ENCODE measurements at regions not wholly inside any gene's neighbourhood (a gene's known extent, or its start where the extent isn't known, plus 50 kb on each side); places are given as distances from the start of the nearest gene placed in this dataset.

GRCh38 chr2:64748561-64748960 is 94.8 kb upstream of the SERTAD2 start:
- no peak for TF ChIP-seq POLR2A (IDR thresholded peaks at IDR 0.05)
- TF ChIP-seq, protein P1, sequence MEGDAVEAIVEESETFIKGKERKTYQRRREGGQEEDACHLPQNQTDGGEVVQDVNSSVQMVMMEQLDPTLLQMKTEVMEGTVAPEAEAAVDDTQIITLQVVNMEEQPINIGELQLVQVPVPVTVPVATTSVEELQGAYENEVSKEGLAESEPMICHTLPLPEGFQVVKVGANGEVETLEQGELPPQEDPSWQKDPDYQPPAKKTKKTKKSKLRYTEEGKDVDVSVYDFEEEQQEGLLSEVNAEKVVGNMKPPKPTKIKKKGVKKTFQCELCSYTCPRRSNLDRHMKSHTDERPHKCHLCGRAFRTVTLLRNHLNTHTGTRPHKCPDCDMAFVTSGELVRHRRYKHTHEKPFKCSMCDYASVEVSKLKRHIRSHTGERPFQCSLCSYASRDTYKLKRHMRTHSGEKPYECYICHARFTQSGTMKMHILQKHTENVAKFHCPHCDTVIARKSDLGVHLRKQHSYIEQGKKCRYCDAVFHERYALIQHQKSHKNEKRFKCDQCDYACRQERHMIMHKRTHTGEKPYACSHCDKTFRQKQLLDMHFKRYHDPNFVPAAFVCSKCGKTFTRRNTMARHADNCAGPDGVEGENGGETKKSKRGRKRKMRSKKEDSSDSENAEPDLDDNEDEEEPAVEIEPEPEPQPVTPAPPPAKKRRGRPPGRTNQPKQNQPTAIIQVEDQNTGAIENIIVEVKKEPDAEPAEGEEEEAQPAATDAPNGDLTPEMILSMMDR (IDR thresholded peaks at IDR 0.05), result no peak
- no peak overlapping the region for H3K4me3 ChIP-seq
- no peaks in the 10 kb centered on the region for H3K4me1 ChIP-seq
- no peaks in the 10 kb centered on the region for H3K27me3 ChIP-seq
- no peaks in the 10 kb centered on the region for H3K9me3 ChIP-seq
- peak overlapping the region; percentile 99 to 100 for H3K27ac ChIP-seq
- no peak for DNase-seq
- intact Hi-C loops (cut with DNase I; ENCODE audit: low total_unique reads), result no loop called here
- no peaks in the 10 kb centered on the region for H3K36me3 ChIP-seq

GRCh38 chr2:64749446-64749845 is 95.7 kb upstream of the SERTAD2 start:
- Histone ChIP-seq H3K27me3 (no peaks in the 10 kb centered on the region), H3K4me1 (no peaks in the 10 kb centered on the region), H3K9me3 (no peaks in the 10 kb centered on the region), H3K4me3 (peak overlapping the region; percentile 85 to 89), H3K36me3 (no peaks in the 10 kb centered on the region), H3K27ac (peak overlapping the region; percentile 99 to 100)
- no peak for DNase-seq
- TF ChIP-seq, protein P1 (IDR thresholded peaks at IDR 0.05), result no peak
- no peak for TF ChIP-seq POLR2A (IDR thresholded peaks at IDR 0.05)
- intact Hi-C loops (cut with DNase I; ENCODE audit: low total_unique reads), result no loop called here

- H3K4me1 ChIP-seq, result no peaks in the 10 kb centered on the region
- peak; percentile 55 to 76 for DNase-seq
- H3K36me3 ChIP-seq, result no peaks in the 10 kb centered on the region
- H3K27me3 ChIP-seq, result no peaks in the 10 kb centered on the region
- TF ChIP-seq, protein P1 (IDR thresholded peaks at IDR 0.05), result peak in 1 of 4 experiments; percentile 10
- no peak for TF ChIP-seq POLR2A (IDR thresholded peaks at IDR 0.05)
- H3K9me3 ChIP-seq, result no peaks in the 10 kb centered on the region
- intact Hi-C loops (cut with DNase I; ENCODE audit: low total_unique reads), result no loop called here
- H3K4me3 ChIP-seq, result peak overlapping the region; percentile 85 to 89
- H3K27ac ChIP-seq, result peak overlapping the region; percentile 99 to 100
These were observed 96.5 kb upstream of the SERTAD2 start for GRCh38 chr2:64750001-64750816.

- H3K36me3 ChIP-seq, result no peaks in the 10 kb centered on the region
- peak overlapping the region; percentile 85 to 89 for H3K4me3 ChIP-seq
- TF ChIP-seq, protein P1 (IDR thresholded peaks at IDR 0.05), result peak in 1 of 4 experiments; percentile 39
- TF ChIP-seq POLR2A (IDR thresholded peaks at IDR 0.05), result peak; percentile 98
- H3K9me3 ChIP-seq, result no peaks in the 10 kb centered on the region
- peak overlapping the region; percentile 99 to 100 for H3K27ac ChIP-seq
- H3K4me1 ChIP-seq, result no peaks in the 10 kb centered on the region
- intact Hi-C loops (cut with DNase I; ENCODE audit: low total_unique reads), result no loop called here
- peak; percentile 99 for DNase-seq
- H3K27me3 ChIP-seq, result no peaks in the 10 kb centered on the region
These were observed 97.1 kb upstream of the SERTAD2 start for GRCh38 chr2:64750817-64751285.
